RWPE2 (cell line): ENCODE measurements at regions not wholly inside any gene's neighbourhood (a gene's known extent, or its start where the extent isn't known, plus 50 kb on each side); places are given as distances from the start of the nearest gene placed in this dataset.

ENCODE experiments used
- ATAC-seq: fragments of 200-7000 bp; cut with Tn5 transposase; 3 replicates; pipeline ENCODE4 v1.9.1; 2021; ENCODE audit warnings: low read depth
- DNase-seq: peaks from one replicate; pipeline ENCODE4 v3.0.0-alpha.2; 2020; ENCODE audit warnings: low spot score
- H3K27ac ChIP-seq: fragments of 450-650 bp; 2 replicates; pipeline ENCODE4 v1.5.1; 2017; ENCODE audit warnings: mild to moderate bottlenecking; ENCODE audit not compliant: poor library complexity, severe bottlenecking
- H3K27me3 ChIP-seq: fragments of 250-450 bp; sonication (Bioruptor Pico); 2 replicates; pipeline ENCODE4 v1.5.1; 2021; ENCODE audit warnings: mild to moderate bottlenecking, moderate library complexity; ENCODE audit not compliant: insufficient read depth, poor library complexity, severe bottlenecking
- H3K36me3 ChIP-seq: fragments of 250-450 bp; sonication (Bioruptor Pico); 2 replicates; pipeline ENCODE4 v1.5.1; 2020; ENCODE audit warnings: low read depth, mild to moderate bottlenecking, moderate library complexity
- H3K4me1 ChIP-seq: fragments of 250-450 bp; sonication (Bioruptor Pico); 2 replicates; pipeline ENCODE4 v1.5.1; 2021; ENCODE audit warnings: mild to moderate bottlenecking, moderate library complexity; ENCODE audit not compliant: insufficient read depth, poor library complexity, severe bottlenecking
- H3K4me3 ChIP-seq: fragments of 250-450 bp; sonication (Bioruptor Pico); 2 replicates; pipeline ENCODE4 v1.5.1; 2021; ENCODE audit warnings: mild to moderate bottlenecking, moderate library complexity; ENCODE audit not compliant: severe bottlenecking
- H3K9me3 ChIP-seq: fragments of 250-450 bp; sonication (Bioruptor Pico); 2 replicates; pipeline ENCODE4 v1.5.1; 2021; ENCODE audit warnings: mild to moderate bottlenecking, moderate library complexity; ENCODE audit not compliant: severe bottlenecking
- TF ChIP-seq, protein P1 (sequence below): fragments of 450-650 bp; IDR thresholded peaks from one replicate; pipeline ENCODE4 v1.5.1; 2017; ENCODE audit warnings: mild to moderate bottlenecking, moderate library complexity; ENCODE audit not compliant: poor library complexity, severe bottlenecking

DNA sequence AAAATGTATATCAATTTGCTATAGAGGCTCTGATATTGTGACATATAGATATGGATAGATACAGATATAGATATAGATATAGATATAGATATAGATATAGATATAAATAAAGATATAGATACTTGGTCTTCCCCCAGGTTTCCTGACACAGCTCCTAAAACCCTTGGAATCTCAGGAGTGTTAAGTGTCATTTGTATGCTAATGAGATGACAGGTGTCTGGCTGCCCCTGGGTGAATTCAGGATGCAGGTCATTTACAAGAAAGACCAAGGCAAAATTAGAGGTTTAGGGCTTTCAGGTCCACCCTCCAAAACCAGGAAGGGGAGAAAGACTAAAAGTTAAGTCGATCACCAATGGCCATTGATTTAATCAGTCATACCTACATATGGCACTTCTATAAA, 1034.8 kb downstream of the PDHA2 start:
- TF ChIP-seq, protein P1, sequence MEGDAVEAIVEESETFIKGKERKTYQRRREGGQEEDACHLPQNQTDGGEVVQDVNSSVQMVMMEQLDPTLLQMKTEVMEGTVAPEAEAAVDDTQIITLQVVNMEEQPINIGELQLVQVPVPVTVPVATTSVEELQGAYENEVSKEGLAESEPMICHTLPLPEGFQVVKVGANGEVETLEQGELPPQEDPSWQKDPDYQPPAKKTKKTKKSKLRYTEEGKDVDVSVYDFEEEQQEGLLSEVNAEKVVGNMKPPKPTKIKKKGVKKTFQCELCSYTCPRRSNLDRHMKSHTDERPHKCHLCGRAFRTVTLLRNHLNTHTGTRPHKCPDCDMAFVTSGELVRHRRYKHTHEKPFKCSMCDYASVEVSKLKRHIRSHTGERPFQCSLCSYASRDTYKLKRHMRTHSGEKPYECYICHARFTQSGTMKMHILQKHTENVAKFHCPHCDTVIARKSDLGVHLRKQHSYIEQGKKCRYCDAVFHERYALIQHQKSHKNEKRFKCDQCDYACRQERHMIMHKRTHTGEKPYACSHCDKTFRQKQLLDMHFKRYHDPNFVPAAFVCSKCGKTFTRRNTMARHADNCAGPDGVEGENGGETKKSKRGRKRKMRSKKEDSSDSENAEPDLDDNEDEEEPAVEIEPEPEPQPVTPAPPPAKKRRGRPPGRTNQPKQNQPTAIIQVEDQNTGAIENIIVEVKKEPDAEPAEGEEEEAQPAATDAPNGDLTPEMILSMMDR: no peak
- H3K4me3 ChIP-seq: no peak overlapping the region
- no peaks in the 10 kb centered on the region for H3K27me3 ChIP-seq
- no peak overlapping the region for H3K27ac ChIP-seq
- ATAC-seq: no peak
- H3K36me3 ChIP-seq: no peaks in the 10 kb centered on the region
- no peaks in the 10 kb centered on the region for H3K9me3 ChIP-seq
- H3K4me1 ChIP-seq: no peaks in the 10 kb centered on the region
- no peak for DNase-seq

DNA sequence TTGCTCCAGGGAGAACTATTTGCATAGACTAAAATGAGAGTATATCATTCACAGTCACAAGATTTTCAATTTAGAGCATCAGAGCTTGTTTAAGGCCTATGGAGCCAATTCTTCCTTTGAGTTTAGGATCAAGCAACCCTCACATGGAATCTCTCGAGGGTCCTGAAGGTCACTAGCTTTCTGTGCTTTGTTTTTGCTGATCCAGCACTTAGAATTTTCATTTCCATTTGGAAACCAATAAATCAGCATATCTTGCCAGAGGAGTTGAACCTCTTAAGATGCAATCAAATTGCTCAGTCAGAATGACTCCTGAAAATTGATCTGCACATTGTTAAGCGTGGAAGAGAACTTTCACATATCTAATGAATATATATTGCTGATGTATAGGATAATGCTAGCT, 1039.6 kb downstream of the PDHA2 start:
- TF ChIP-seq, protein P1: no peak
- H3K4me1 ChIP-seq: no peaks in the 10 kb centered on the region

DNA sequence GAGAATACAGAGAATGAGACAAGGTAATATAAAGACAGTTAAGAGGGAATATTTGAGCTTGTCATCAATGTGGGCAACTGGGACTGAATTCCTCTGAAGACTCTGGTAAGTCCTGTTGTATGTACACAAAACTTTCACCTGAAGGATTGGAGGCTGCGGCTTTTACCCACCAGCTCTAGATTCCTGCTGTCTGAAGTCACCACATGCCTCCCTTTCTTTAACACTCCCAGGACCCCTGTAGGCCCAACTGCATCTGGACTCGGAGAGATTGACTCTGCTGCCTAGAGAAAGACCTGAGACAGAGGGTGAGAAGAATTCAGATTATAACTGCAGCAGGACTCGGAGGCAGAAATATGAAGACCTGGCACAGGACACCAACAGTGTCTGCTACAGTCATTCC, 1048.0 kb downstream of the PDHA2 start:
- DNase-seq (no peak), ATAC-seq (no peak)
- Histone ChIP-seq H3K4me1 (no peaks in the 10 kb centered on the region), H3K4me3 (no peak overlapping the region), H3K27ac (no peak overlapping the region), H3K36me3 (no peaks in the 10 kb centered on the region), H3K9me3 (no peaks in the 10 kb centered on the region), H3K27me3 (peaks cover 3% of the 10 kb centered on the region)
- TF ChIP-seq, protein P1: no peak

More for the DNA sequence above, 1039.6 kb downstream of the PDHA2 start:
- DNase-seq: no peak
- Histone ChIP-seq H3K27ac (no peak overlapping the region), H3K27me3 (no peaks in the 10 kb centered on the region), H3K9me3 (no peaks in the 10 kb centered on the region), H3K4me3 (no peak overlapping the region), H3K36me3 (no peaks in the 10 kb centered on the region)
- no peak for ATAC-seq

DNA sequence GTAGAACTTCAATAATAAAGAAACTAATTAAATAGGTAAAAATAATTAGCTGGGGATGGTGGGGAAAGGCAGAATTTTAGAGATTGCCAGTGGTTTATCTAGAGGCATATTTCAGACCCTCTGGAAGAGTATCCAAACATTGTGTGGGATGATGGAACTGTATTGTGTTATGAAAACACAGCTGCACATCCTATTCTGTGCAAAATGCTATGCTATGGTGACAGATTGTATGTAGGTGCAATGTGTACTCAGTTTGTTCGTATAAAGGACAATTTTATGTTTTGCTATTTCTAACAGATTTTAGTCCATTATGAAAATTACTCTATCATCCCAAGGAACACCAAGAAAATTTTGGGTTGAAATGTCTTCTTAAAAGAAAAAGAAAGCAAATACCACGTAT, 1054.7 kb downstream of the PDHA2 start:
- Histone ChIP-seq H3K4me1 (no peaks in the 10 kb centered on the region), H3K4me3 (no peak overlapping the region), H3K27ac (no peak overlapping the region), H3K36me3 (no peaks in the 10 kb centered on the region), H3K9me3 (no peaks in the 10 kb centered on the region), H3K27me3 (no peaks in the 10 kb centered on the region)
- TF ChIP-seq, protein P1: no peak
- DNase-seq (no peak), ATAC-seq (no peak)

DNA sequence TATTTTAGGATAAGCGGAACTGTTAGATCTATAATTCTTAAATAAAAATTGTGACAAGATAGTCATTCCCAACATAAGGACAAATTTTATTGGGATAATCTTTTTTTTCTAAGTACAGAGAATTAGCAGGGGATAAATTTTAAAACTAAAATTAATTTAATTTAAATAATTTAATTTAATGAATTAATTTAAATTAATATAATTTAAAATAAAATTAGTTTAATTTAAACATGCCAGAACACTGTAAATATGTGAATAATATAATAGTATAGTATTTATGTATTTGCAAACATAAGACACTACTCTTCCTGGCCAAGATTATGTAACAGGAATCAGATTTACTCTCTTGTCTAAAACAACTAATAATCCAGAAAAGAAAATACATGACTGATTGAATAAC, 1055.9 kb downstream of the PDHA2 start:
- Histone ChIP-seq H3K9me3 (no peaks in the 10 kb centered on the region), H3K27ac (no peak overlapping the region), H3K4me3 (no peak overlapping the region), H3K36me3 (no peaks in the 10 kb centered on the region), H3K27me3 (no peaks in the 10 kb centered on the region), H3K4me1 (no peaks in the 10 kb centered on the region)
- ATAC-seq (no peak), DNase-seq (no peak)
- TF ChIP-seq, protein P1: no peak
